Body of pancreas (tissue), 4 donors: ENCODE measurements at regions not wholly inside any gene's neighbourhood (a gene's known extent, or its start where the extent isn't known, plus 50 kb on each side); places are given as distances from the start of the nearest gene placed in this dataset.

Experiments used
- ATAC-seq: fragments of 150-250 bp; one replicate; pipeline ENCODE4 v1.9.1; 2016
- DNase-seq, 4 donors: peaks; one replicate each; pipeline ENCODE4 v3.0.0-alpha.2; 2019
- H3K27ac ChIP-seq, 4 donors: fragments of 200-600 bp; sonication (generic); 1 replicate in 3 of 4; 2 replicates in 1 of 4; pipeline versions ENCODE4 v1.5.1 to v1.6.1; 2016 to 2019; ENCODE audit warnings: mild to moderate bottlenecking in 1 of 4, mixed read lengths in 1 of 4, moderate library complexity in 1 of 4
- H3K27me3 ChIP-seq, 2 donors: fragments of 200-600 bp; sonication (generic); one replicate each; pipeline ENCODE4 v1.6.0; 2016; ENCODE audit warnings: mild to moderate bottlenecking in 1 of 2
- H3K36me3 ChIP-seq, 2 donors: fragments of 200-600 bp; sonication (generic); replicated peaks in 1 of 2; 2 replicates each; pipeline ENCODE4 v1.5.1; 2016; ENCODE audit warnings: low read depth in 2 of 2; ENCODE audit not compliant: insufficient read depth in 1 of 2
- H3K4me1 ChIP-seq: fragments of 200-600 bp; sonication (generic); one replicate; pipeline ENCODE4 v1.6.0; 2016
- H3K4me3 ChIP-seq, 2 donors: fragments of 200-600 bp; sonication (generic); 1 replicate in 1 of 2; 2 replicates in 1 of 2; pipeline ENCODE4 v1.5.1; 2016 to 2019
- H3K9me3 ChIP-seq, 3 donors: fragments of 200-600 bp; sonication (generic); 1 replicate in 2 of 3; 2 replicates in 1 of 3; pipeline ENCODE4 v1.5.1; 2016
- CTCF ChIP-seq, 7 experiments: fragments of 450-650 bp in 4 of 7; fragments of 200-600 bp in 3 of 7; sonication (generic) in 3 of 7; IDR thresholded peaks; one replicate each; pipeline ENCODE4 v1.5.1; 2016 to 2019; ENCODE audit warnings: antibody characterized with exemption in 7 of 7
- POLR2A ChIP-seq, 3 donors: fragments of 450-650 bp; IDR thresholded peaks; one replicate each; pipeline ENCODE4 v1.6.1; 2016; ENCODE audit warnings: antibody characterized with exemption in 3 of 3, mild to moderate bottlenecking in 2 of 3
- WGBS, 2 donors: methylation state at CpG; one replicate each; pipeline ENCODE4 v1.1.5; 2017; 5-methylcytosine and 5-hydroxymethylcytosine counted together
- intact Hi-C: fragments of 100-400 bp; cut with DNase I; formaldehyde crosslinking; loops from one replicate; pipeline ENCODE4 v1.15.1; 2023

- no peak for DNase-seq
- no peak overlapping the region for H3K4me3 ChIP-seq
- H3K36me3 ChIP-seq, result no peaks in the 10 kb centered on the region
- no peaks in the 10 kb centered on the region for H3K4me1 ChIP-seq
- H3K9me3 ChIP-seq, result no peaks in the 10 kb centered on the region
- no peak for ATAC-seq
- 81 to 94% methylated on average over 2 of the region's 2 CpGs for WGBS, 2 donors
- no peak for TF ChIP-seq CTCF (IDR thresholded peaks at IDR 0.05)
- TF ChIP-seq POLR2A (IDR thresholded peaks at IDR 0.05), result no peak
- H3K27ac ChIP-seq, result no peak overlapping the region
- no peaks in the 10 kb centered on the region for H3K27me3 ChIP-seq
- intact Hi-C loops, result no loop called here
Observed at GRCh38 chrX:130990723-130991122, 67.4 kb upstream of the ARHGAP36 start.

- 38 to 47% methylated on average over 4 to 8 of the region's 8 CpGs for WGBS, 2 donors
- no peaks in the 10 kb centered on the region for H3K36me3 ChIP-seq
Observed at GRCh38 chrX:130994671-130995070, 63.5 kb upstream of the ARHGAP36 start.

GRCh38 chrX:130995439-130995838, 62.7 kb upstream of the ARHGAP36 start:
- 72% methylated on average over 3 of the region's 3 CpGs; no CpG with 5 or more reads in 1 of the 2 donors for WGBS, 2 donors
- TF ChIP-seq POLR2A (IDR thresholded peaks at IDR 0.05), result no peak
- TF ChIP-seq CTCF (IDR thresholded peaks at IDR 0.05), result no peak
- Histone ChIP-seq H3K27ac (no peak overlapping the region), H3K27me3 (no peaks in the 10 kb centered on the region), H3K4me1 (no peaks in the 10 kb centered on the region), H3K36me3 (no peaks in the 10 kb centered on the region), H3K4me3 (no peak overlapping the region), H3K9me3 (no peaks in the 10 kb centered on the region)
- DNase-seq, result no peak
- intact Hi-C loops, result no loop called here
- ATAC-seq, result no peak

More at GRCh38 chrX:130994671-130995070, 63.5 kb upstream of the ARHGAP36 start:
- H3K27me3 ChIP-seq, result no peaks in the 10 kb centered on the region
- no peaks in the 10 kb centered on the region for H3K9me3 ChIP-seq
- no peak overlapping the region for H3K4me3 ChIP-seq
- intact Hi-C loops, result no loop called here
- no peak for ATAC-seq
- DNase-seq, result peak in 3 of 4 donors; percentile 14 to 39 (median 17)
- H3K27ac ChIP-seq, result no peak overlapping the region
- no peaks in the 10 kb centered on the region for H3K4me1 ChIP-seq
- no peak for TF ChIP-seq POLR2A (IDR thresholded peaks at IDR 0.05)
- TF ChIP-seq CTCF (IDR thresholded peaks at IDR 0.05), result peak; percentile 25 to 46 (median 35)

- 84 to 91% methylated on average over 2 of the region's 2 CpGs for WGBS, 2 donors
- DNase-seq, result no peak
- H3K27me3 ChIP-seq, result no peaks in the 10 kb centered on the region
- TF ChIP-seq CTCF (IDR thresholded peaks at IDR 0.05) (no peak), POLR2A (IDR thresholded peaks at IDR 0.05) (no peak)
- intact Hi-C loops, result no loop called here
- H3K4me3 ChIP-seq, result no peak overlapping the region
- no peaks in the 10 kb centered on the region for H3K4me1 ChIP-seq
- H3K9me3 ChIP-seq, result no peaks in the 10 kb centered on the region
- no peak overlapping the region for H3K27ac ChIP-seq
- no peaks in the 10 kb centered on the region for H3K36me3 ChIP-seq
- no peak for ATAC-seq
Observed at GRCh38 chrX:130997314-130997713, 60.8 kb upstream of the ARHGAP36 start.

GRCh38 chrX:130999360-130999759, 58.8 kb upstream of the ARHGAP36 start:
- DNase-seq (no peak), ATAC-seq (no peak)
- H3K4me1 ChIP-seq, result no peaks in the 10 kb centered on the region
- 40 to 64% methylated on average over 1 of the region's 1 CpG for WGBS, 2 donors
- no peaks in the 10 kb centered on the region for H3K36me3 ChIP-seq
- intact Hi-C loops, result no loop called here
- H3K9me3 ChIP-seq, result no peaks in the 10 kb centered on the region
- no peak for TF ChIP-seq POLR2A (IDR thresholded peaks at IDR 0.05)
- no peak for TF ChIP-seq CTCF (IDR thresholded peaks at IDR 0.05)
- no peak overlapping the region for H3K4me3 ChIP-seq
- H3K27ac ChIP-seq, result no peak overlapping the region
- H3K27me3 ChIP-seq, result no peaks in the 10 kb centered on the region
